ENCODE measurements at regions not wholly inside any gene's neighbourhood (a gene's known extent, or its start where the extent isn't known, plus 50 kb on each side); places are given as distances from the start of the nearest gene placed in this dataset.

GRCh38 chr22:34055525-34056200, 135.4 kb upstream of the LARGE1 start:
- peak; percentile 38 for DNase-seq

GRCh38 chr22:34057726-34058125, 137.4 kb upstream of the LARGE1 start:
- DNase-seq, result no peak

GRCh38 chr22:34064696-34065095, 144.4 kb upstream of the LARGE1 start:
- DNase-seq, result peak; percentile 49

- DNase-seq, result no peak
Measured at GRCh38 chr22:34067031-34067430, 146.8 kb upstream of the LARGE1 start.

- peak; percentile 48 for DNase-seq
Measured at GRCh38 chr22:34068001-34068400, 147.7 kb upstream of the LARGE1 start.

- DNase-seq, result no peak
Measured at GRCh38 chr22:34070051-34070450, 149.8 kb upstream of the LARGE1 start.

- no peak for DNase-seq
Measured at GRCh38 chr22:34070531-34070930, 150.3 kb upstream of the LARGE1 start.

- no peak for DNase-seq
Measured at GRCh38 chr22:34072585-34072984, 152.3 kb upstream of the LARGE1 start.

- no peak for DNase-seq
Measured at GRCh38 chr22:34080433-34080832, 160.2 kb upstream of the LARGE1 start.

GRCh38 chr22:34096770-34097169, 176.5 kb upstream of the LARGE1 start:
- DNase-seq, result no peak

- DNase-seq, result no peak
Measured at GRCh38 chr22:34099278-34099677, 179.0 kb upstream of the LARGE1 start.

GRCh38 chr22:34102633-34103032, 182.4 kb upstream of the LARGE1 start:
- DNase-seq, result no peak

- peak; percentile 86 for DNase-seq
Measured at GRCh38 chr22:34105461-34106062, 185.3 kb upstream of the LARGE1 start.

GRCh38 chr22:34108168-34108567, 187.9 kb upstream of the LARGE1 start:
- no peak for DNase-seq

GRCh38 chr22:34111210-34111824, 191.0 kb upstream of the LARGE1 start:
- peak; percentile 57 for DNase-seq

GRCh38 chr22:34113381-34113780, 193.1 kb upstream of the LARGE1 start:
- DNase-seq, result no peak

GRCh38 chr22:34114406-34114805, 194.1 kb upstream of the LARGE1 start:
- DNase-seq, result peak; percentile 66

- no peak for DNase-seq
Measured at GRCh38 chr22:34115722-34116121, 195.4 kb upstream of the LARGE1 start.

- DNase-seq, result no peak
Measured at GRCh38 chr22:34116126-34116525, 195.8 kb upstream of the LARGE1 start.

- DNase-seq, result peak; percentile 60
Measured at GRCh38 chr22:34122042-34122441, 201.8 kb upstream of the LARGE1 start.

GRCh38 chr22:34129691-34130486, 209.6 kb upstream of the LARGE1 start:
- no peak for DNase-seq

- no peak for DNase-seq
Measured at GRCh38 chr22:34135749-34136148, 215.5 kb upstream of the LARGE1 start.

- no peak for DNase-seq
Measured at GRCh38 chr22:34150023-34150422, 229.7 kb upstream of the LARGE1 start.

- no peak for DNase-seq
Measured at GRCh38 chr22:34159491-34159890, 239.2 kb upstream of the LARGE1 start.
